GM23338 (cell line): ENCODE measurements at regions not wholly inside any gene's neighbourhood (a gene's known extent, or its start where the extent isn't known, plus 50 kb on each side); places are given as distances from the start of the nearest gene placed in this dataset.

ENCODE experiments used
- EZH2 ChIP-seq: fragments of 200-600 bp; sonication (generic); IDR thresholded peaks from one replicate; pipeline ENCODE4 v1.8.0; 2017; ENCODE audit warnings: antibody characterized with exemption, mild to moderate bottlenecking, low read depth; ENCODE audit not compliant: unreplicated experiment
- EZH2phosphoT487 ChIP-seq: fragments of 200-600 bp; sonication (generic); IDR thresholded peaks from one replicate; pipeline ENCODE4 v1.8.1; 2018; ENCODE audit warnings: antibody characterized with exemption; ENCODE audit not compliant: unreplicated experiment
- JUNB ChIP-seq: IDR thresholded peaks from one replicate; pipeline ENCODE4 v1.6.1; 2016; ENCODE audit warnings: antibody characterized with exemption; ENCODE audit not compliant: unreplicated experiment
- POLR2AphosphoS5 ChIP-seq: IDR thresholded peaks from 2 replicates; pipeline ENCODE4 v1.6.1; 2016; ENCODE audit warnings: antibody characterized with exemption, low read depth
- TF ChIP-seq, protein P1 (sequence below), 2 experiments: fragments of 200-600 bp in 1 of 2; sonication (generic) in 1 of 2; conservative IDR thresholded peaks; 2 replicates each; pipeline versions ENCODE4 v1.5.1 to v1.6.1; 2016 to 2017; ENCODE audit warnings: antibody characterized with exemption in 2 of 2, low read depth in 2 of 2, mild to moderate bottlenecking in 2 of 2, moderate library complexity in 1 of 2
- TF ChIP-seq, protein P2 (sequence below): IDR thresholded peaks from one replicate; pipeline ENCODE4 v1.6.1; 2018; ENCODE audit warnings: antibody characterized with exemption; ENCODE audit not compliant: unreplicated experiment

DNA sequence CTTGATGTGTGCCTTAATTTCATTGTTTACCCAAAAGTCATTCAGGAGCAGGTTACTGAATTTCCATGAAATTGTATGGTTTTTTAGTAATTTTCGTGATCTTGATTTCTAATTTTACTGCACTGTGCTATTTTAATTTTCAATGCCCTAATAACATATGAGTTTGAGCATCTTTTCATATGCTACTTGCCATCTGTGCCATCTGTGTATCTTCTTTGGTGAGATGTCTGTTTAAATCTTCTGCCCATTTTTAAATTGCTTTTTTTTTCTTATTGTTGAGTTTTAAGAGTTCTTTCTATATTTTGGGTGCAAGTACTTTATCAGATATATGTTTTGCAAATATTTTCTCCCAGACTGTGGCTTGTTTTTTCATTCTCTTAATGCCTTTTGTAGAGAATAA is 165.9 kb downstream of the ST6GAL2 start:
- TF ChIP-seq POLR2AphosphoS5 (no peak), EZH2 (no peak), EZH2phosphoT487 (no peak), JUNB (no peak)
- TF ChIP-seq, protein P1, sequence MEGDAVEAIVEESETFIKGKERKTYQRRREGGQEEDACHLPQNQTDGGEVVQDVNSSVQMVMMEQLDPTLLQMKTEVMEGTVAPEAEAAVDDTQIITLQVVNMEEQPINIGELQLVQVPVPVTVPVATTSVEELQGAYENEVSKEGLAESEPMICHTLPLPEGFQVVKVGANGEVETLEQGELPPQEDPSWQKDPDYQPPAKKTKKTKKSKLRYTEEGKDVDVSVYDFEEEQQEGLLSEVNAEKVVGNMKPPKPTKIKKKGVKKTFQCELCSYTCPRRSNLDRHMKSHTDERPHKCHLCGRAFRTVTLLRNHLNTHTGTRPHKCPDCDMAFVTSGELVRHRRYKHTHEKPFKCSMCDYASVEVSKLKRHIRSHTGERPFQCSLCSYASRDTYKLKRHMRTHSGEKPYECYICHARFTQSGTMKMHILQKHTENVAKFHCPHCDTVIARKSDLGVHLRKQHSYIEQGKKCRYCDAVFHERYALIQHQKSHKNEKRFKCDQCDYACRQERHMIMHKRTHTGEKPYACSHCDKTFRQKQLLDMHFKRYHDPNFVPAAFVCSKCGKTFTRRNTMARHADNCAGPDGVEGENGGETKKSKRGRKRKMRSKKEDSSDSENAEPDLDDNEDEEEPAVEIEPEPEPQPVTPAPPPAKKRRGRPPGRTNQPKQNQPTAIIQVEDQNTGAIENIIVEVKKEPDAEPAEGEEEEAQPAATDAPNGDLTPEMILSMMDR (conservative IDR thresholded peaks at IDR 0.05; ENCODE audit: low read depth in 2 of 2), result no peak
- TF ChIP-seq, protein P2, sequence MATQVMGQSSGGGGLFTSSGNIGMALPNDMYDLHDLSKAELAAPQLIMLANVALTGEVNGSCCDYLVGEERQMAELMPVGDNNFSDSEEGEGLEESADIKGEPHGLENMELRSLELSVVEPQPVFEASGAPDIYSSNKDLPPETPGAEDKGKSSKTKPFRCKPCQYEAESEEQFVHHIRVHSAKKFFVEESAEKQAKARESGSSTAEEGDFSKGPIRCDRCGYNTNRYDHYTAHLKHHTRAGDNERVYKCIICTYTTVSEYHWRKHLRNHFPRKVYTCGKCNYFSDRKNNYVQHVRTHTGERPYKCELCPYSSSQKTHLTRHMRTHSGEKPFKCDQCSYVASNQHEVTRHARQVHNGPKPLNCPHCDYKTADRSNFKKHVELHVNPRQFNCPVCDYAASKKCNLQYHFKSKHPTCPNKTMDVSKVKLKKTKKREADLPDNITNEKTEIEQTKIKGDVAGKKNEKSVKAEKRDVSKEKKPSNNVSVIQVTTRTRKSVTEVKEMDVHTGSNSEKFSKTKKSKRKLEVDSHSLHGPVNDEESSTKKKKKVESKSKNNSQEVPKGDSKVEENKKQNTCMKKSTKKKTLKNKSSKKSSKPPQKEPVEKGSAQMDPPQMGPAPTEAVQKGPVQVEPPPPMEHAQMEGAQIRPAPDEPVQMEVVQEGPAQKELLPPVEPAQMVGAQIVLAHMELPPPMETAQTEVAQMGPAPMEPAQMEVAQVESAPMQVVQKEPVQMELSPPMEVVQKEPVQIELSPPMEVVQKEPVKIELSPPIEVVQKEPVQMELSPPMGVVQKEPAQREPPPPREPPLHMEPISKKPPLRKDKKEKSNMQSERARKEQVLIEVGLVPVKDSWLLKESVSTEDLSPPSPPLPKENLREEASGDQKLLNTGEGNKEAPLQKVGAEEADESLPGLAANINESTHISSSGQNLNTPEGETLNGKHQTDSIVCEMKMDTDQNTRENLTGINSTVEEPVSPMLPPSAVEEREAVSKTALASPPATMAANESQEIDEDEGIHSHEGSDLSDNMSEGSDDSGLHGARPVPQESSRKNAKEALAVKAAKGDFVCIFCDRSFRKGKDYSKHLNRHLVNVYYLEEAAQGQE, result no peak
